PC-3 (cell line): ENCODE measurements at regions not wholly inside any gene's neighbourhood (a gene's known extent, or its start where the extent isn't known, plus 50 kb on each side); places are given as distances from the start of the nearest gene placed in this dataset.

Source experiments
- EZH2 ChIP-seq: fragments of 300-600 bp; sonication (generic); IDR thresholded peaks from one replicate; pipeline ENCODE4 v1.6.1; 2017; ENCODE audit warnings: antibody characterized with exemption, mild to moderate bottlenecking, low read length; ENCODE audit not compliant: unreplicated experiment
- EZH2phosphoT487 ChIP-seq: fragments of 300-600 bp; sonication (generic); IDR thresholded peaks from 2 replicates; pipeline ENCODE4 v1.6.1; 2018; ENCODE audit warnings: mild to moderate bottlenecking, antibody characterized with exemption, low read length, borderline replicate concordance
- TF ChIP-seq, protein P1 (sequence below): fragments of 300-600 bp; sonication (generic); conservative IDR thresholded peaks from 2 replicates; pipeline ENCODE4 v1.5.1; 2017; ENCODE audit warnings: antibody characterized with exemption, low read depth, mild to moderate bottlenecking, low read length

GRCh38 chr4:155591738-155592143 is 74.9 kb upstream of the GUCY1A1 start:
- TF ChIP-seq, protein P1, sequence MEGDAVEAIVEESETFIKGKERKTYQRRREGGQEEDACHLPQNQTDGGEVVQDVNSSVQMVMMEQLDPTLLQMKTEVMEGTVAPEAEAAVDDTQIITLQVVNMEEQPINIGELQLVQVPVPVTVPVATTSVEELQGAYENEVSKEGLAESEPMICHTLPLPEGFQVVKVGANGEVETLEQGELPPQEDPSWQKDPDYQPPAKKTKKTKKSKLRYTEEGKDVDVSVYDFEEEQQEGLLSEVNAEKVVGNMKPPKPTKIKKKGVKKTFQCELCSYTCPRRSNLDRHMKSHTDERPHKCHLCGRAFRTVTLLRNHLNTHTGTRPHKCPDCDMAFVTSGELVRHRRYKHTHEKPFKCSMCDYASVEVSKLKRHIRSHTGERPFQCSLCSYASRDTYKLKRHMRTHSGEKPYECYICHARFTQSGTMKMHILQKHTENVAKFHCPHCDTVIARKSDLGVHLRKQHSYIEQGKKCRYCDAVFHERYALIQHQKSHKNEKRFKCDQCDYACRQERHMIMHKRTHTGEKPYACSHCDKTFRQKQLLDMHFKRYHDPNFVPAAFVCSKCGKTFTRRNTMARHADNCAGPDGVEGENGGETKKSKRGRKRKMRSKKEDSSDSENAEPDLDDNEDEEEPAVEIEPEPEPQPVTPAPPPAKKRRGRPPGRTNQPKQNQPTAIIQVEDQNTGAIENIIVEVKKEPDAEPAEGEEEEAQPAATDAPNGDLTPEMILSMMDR: no peak
- TF ChIP-seq EZH2: no peak
- no peak for TF ChIP-seq EZH2phosphoT487
